Suppressor macrophage treated with lipopolysaccharide for 1 hour (primary cell): ENCODE measurements at regions not wholly inside any gene's neighbourhood (a gene's known extent, or its start where the extent isn't known, plus 50 kb on each side); places are given as distances from the start of the nearest gene placed in this dataset.
"Not testable (repeated sequence)": the region's sequence is repeated elsewhere in the genome, so short reads cannot be mapped to it uniquely, and the experiment has no call there.

Experiments used
- DNase-seq, 3 donors: peaks; one replicate each; pipeline ENCODE4 v3.0.0-alpha.2; 2020 to 2022

GRCh38 chrX:40853004-40853815, 117.9 kb upstream of the MED14 start:
- no peak for DNase-seq

GRCh38 chrX:40853816-40854123, 118.4 kb upstream of the MED14 start:
- DNase-seq: no peak

GRCh38 chrX:40854242-40854641, 118.9 kb upstream of the MED14 start:
- no peak for DNase-seq

GRCh38 chrX:40855411-40855810, 120.1 kb upstream of the MED14 start:
- DNase-seq: no peak

GRCh38 chrX:40855932-40856515, 120.7 kb upstream of the MED14 start:
- DNase-seq: no peak

GRCh38 chrX:40861952-40862554, 126.7 kb upstream of the MED14 start:
- DNase-seq: not testable (repeated sequence)

GRCh38 chrX:40863260-40863659, 127.9 kb upstream of the MED14 start:
- not testable (repeated sequence) for DNase-seq

- no peak for DNase-seq
These were observed 128.3 kb upstream of the MED14 start for GRCh38 chrX:40863671-40864070.

- DNase-seq: no peak
These were observed 129.6 kb upstream of the MED14 start for GRCh38 chrX:40864972-40865371.

GRCh38 chrX:40866893-40867292, 131.6 kb upstream of the MED14 start:
- no peak for DNase-seq

GRCh38 chrX:40867352-40867751, 132.0 kb upstream of the MED14 start:
- DNase-seq: peak; percentile 41 to 63 (median 51)

GRCh38 chrX:40868868-40869267, 133.5 kb upstream of the MED14 start:
- no peak for DNase-seq

GRCh38 chrX:40870982-40871381, 135.6 kb upstream of the MED14 start:
- not testable (repeated sequence) for DNase-seq

- DNase-seq: peak; percentile 74 to 93 (median 86)
These were observed 136.2 kb upstream of the MED14 start for GRCh38 chrX:40871385-40872082.

GRCh38 chrX:40872351-40872750, 137.0 kb upstream of the MED14 start:
- peak; percentile 24 to 62 (median 30) for DNase-seq

GRCh38 chrX:40875476-40875875, 140.1 kb upstream of the MED14 start:
- DNase-seq: no peak

GRCh38 chrX:40877887-40878286, 142.5 kb upstream of the MED14 start:
- peak; percentile 41 to 58 (median 57) for DNase-seq

- DNase-seq: no peak
These were observed 143.4 kb upstream of the MED14 start for GRCh38 chrX:40878766-40879165.

GRCh38 chrX:40879172-40879571, 143.8 kb upstream of the MED14 start:
- not testable (repeated sequence) for DNase-seq

GRCh38 chrX:40880712-40881111, 145.4 kb upstream of the MED14 start:
- no peak for DNase-seq

- no peak for DNase-seq
These were observed 147.8 kb upstream of the MED14 start for GRCh38 chrX:40883021-40883619.

GRCh38 chrX:40885989-40886388, 150.6 kb upstream of the MED14 start:
- DNase-seq: no peak

- DNase-seq: no peak
These were observed 152.1 kb upstream of the MED14 start for GRCh38 chrX:40887476-40887875.
